ENCODE measurements at regions not wholly inside any gene's neighbourhood (a gene's known extent, or its start where the extent isn't known, plus 50 kb on each side); places are given as distances from the start of the nearest gene placed in this dataset.

- no peaks in the 10 kb centered on the region for H3K27me3 Mint-ChIP-seq
- no peak overlapping the region for H3K27ac Mint-ChIP-seq
- no peaks in the 10 kb centered on the region for H3K9me3 Mint-ChIP-seq
- H3K4me1 Mint-ChIP-seq, result no peaks in the 10 kb centered on the region
- H3K4me3 Mint-ChIP-seq, result no peak overlapping the region
- no peaks in the 10 kb centered on the region for H3K36me3 Mint-ChIP-seq
Measured at GRCh38 chr2:120969613-120970355, 234.1 kb downstream of the GLI2 start.

- Mint-ChIP-seq H3K4me3 (no peak overlapping the region), H3K4me1 (no peaks in the 10 kb centered on the region)
Measured at GRCh38 chr2:120971866-120972265, 236.2 kb downstream of the GLI2 start.

GRCh38 chr2:120972286-120972685 is 236.6 kb downstream of the GLI2 start:
- Mint-ChIP-seq H3K36me3 (no peaks in the 10 kb centered on the region), H3K9me3 (no peaks in the 10 kb centered on the region), H3K27ac (no peak overlapping the region), H3K27me3 (no peaks in the 10 kb centered on the region), H3K4me3 (no peak overlapping the region), H3K4me1 (no peaks in the 10 kb centered on the region)

More at GRCh38 chr2:120971866-120972265, 236.2 kb downstream of the GLI2 start:
- no peaks in the 10 kb centered on the region for H3K27me3 Mint-ChIP-seq
- no peaks in the 10 kb centered on the region for H3K9me3 Mint-ChIP-seq
- no peak overlapping the region for H3K27ac Mint-ChIP-seq
- H3K36me3 Mint-ChIP-seq, result no peaks in the 10 kb centered on the region

- no peak overlapping the region for H3K4me3 Mint-ChIP-seq
- H3K27ac Mint-ChIP-seq, result no peak overlapping the region
- no peaks in the 10 kb centered on the region for H3K27me3 Mint-ChIP-seq
- H3K4me1 Mint-ChIP-seq, result no peaks in the 10 kb centered on the region
- no peaks in the 10 kb centered on the region for H3K9me3 Mint-ChIP-seq
- no peaks in the 10 kb centered on the region for H3K36me3 Mint-ChIP-seq
Measured at GRCh38 chr2:120973196-120973595, 237.5 kb downstream of the GLI2 start.

GRCh38 chr2:120974950-120975349 is 239.3 kb downstream of the GLI2 start:
- Mint-ChIP-seq H3K27ac (no peak overlapping the region), H3K4me1 (no peaks in the 10 kb centered on the region), H3K9me3 (no peaks in the 10 kb centered on the region), H3K36me3 (no peaks in the 10 kb centered on the region), H3K4me3 (no peak overlapping the region), H3K27me3 (no peaks in the 10 kb centered on the region)

- Mint-ChIP-seq H3K4me3 (no peak overlapping the region), H3K36me3 (no peaks in the 10 kb centered on the region), H3K27ac (no peak overlapping the region), H3K27me3 (no peaks in the 10 kb centered on the region), H3K4me1 (no peaks in the 10 kb centered on the region), H3K9me3 (no peaks in the 10 kb centered on the region)
Measured at GRCh38 chr2:120976501-120977307, 241.0 kb downstream of the GLI2 start.

- H3K9me3 Mint-ChIP-seq, result no peaks in the 10 kb centered on the region
- H3K27me3 Mint-ChIP-seq, result no peaks in the 10 kb centered on the region
- no peaks in the 10 kb centered on the region for H3K4me1 Mint-ChIP-seq
- H3K4me3 Mint-ChIP-seq, result no peak overlapping the region
- H3K27ac Mint-ChIP-seq, result no peak overlapping the region
- H3K36me3 Mint-ChIP-seq, result no peaks in the 10 kb centered on the region
Measured at GRCh38 chr2:120977582-120978358, 242.1 kb downstream of the GLI2 start.

- H3K9me3 Mint-ChIP-seq, result no peaks in the 10 kb centered on the region
- no peaks in the 10 kb centered on the region for H3K4me1 Mint-ChIP-seq
- no peaks in the 10 kb centered on the region for H3K27me3 Mint-ChIP-seq
- no peak overlapping the region for H3K27ac Mint-ChIP-seq
- no peak overlapping the region for H3K4me3 Mint-ChIP-seq
- H3K36me3 Mint-ChIP-seq, result no peaks in the 10 kb centered on the region
Measured at GRCh38 chr2:120978359-120979050, 242.8 kb downstream of the GLI2 start.

- H3K9me3 Mint-ChIP-seq, result no peaks in the 10 kb centered on the region
- H3K4me3 Mint-ChIP-seq, result no peak overlapping the region
- no peaks in the 10 kb centered on the region for H3K27me3 Mint-ChIP-seq
- no peak overlapping the region for H3K27ac Mint-ChIP-seq
- no peaks in the 10 kb centered on the region for H3K4me1 Mint-ChIP-seq
- H3K36me3 Mint-ChIP-seq, result no peaks in the 10 kb centered on the region
Measured at GRCh38 chr2:120979398-120979797, 243.7 kb downstream of the GLI2 start.

- Mint-ChIP-seq H3K4me1 (no peaks in the 10 kb centered on the region), H3K9me3 (no peaks in the 10 kb centered on the region), H3K4me3 (no peak overlapping the region), H3K27me3 (no peaks in the 10 kb centered on the region), H3K27ac (no peak overlapping the region), H3K36me3 (no peaks in the 10 kb centered on the region)
Measured at GRCh38 chr2:120979921-120980320, 244.3 kb downstream of the GLI2 start.

GRCh38 chr2:120981443-120981842 is 245.8 kb downstream of the GLI2 start:
- no peaks in the 10 kb centered on the region for H3K9me3 Mint-ChIP-seq
- H3K36me3 Mint-ChIP-seq, result no peaks in the 10 kb centered on the region
- H3K4me1 Mint-ChIP-seq, result no peaks in the 10 kb centered on the region
- no peak overlapping the region for H3K27ac Mint-ChIP-seq
- no peak overlapping the region for H3K4me3 Mint-ChIP-seq
- no peaks in the 10 kb centered on the region for H3K27me3 Mint-ChIP-seq

- Mint-ChIP-seq H3K27ac (no peak overlapping the region), H3K9me3 (no peaks in the 10 kb centered on the region), H3K4me1 (no peaks in the 10 kb centered on the region), H3K4me3 (no peak overlapping the region), H3K36me3 (no peaks in the 10 kb centered on the region), H3K27me3 (no peaks in the 10 kb centered on the region)
Measured at GRCh38 chr2:120982598-120982997, 246.9 kb downstream of the GLI2 start.

- Mint-ChIP-seq H3K27ac (no peak overlapping the region), H3K36me3 (no peaks in the 10 kb centered on the region), H3K4me1 (no peaks in the 10 kb centered on the region), H3K27me3 (no peaks in the 10 kb centered on the region), H3K4me3 (no peak overlapping the region), H3K9me3 (no peaks in the 10 kb centered on the region)
Measured at GRCh38 chr2:120983344-120983743, 247.7 kb downstream of the GLI2 start.

GRCh38 chr2:120984046-120984445 is 248.4 kb downstream of the GLI2 start:
- H3K4me3 Mint-ChIP-seq, result no peak overlapping the region
- H3K36me3 Mint-ChIP-seq, result no peaks in the 10 kb centered on the region
- no peaks in the 10 kb centered on the region for H3K9me3 Mint-ChIP-seq
- H3K27ac Mint-ChIP-seq, result no peak overlapping the region
- no peaks in the 10 kb centered on the region for H3K4me1 Mint-ChIP-seq
- no peaks in the 10 kb centered on the region for H3K27me3 Mint-ChIP-seq

- H3K27ac Mint-ChIP-seq, result no peak overlapping the region
Measured at GRCh38 chr2:120984452-120985173, 248.9 kb downstream of the GLI2 start.

More at GRCh38 chr2:120984452-120985173, 248.9 kb downstream of the GLI2 start:
- Mint-ChIP-seq H3K4me3 (no peak overlapping the region), H3K27me3 (no peaks in the 10 kb centered on the region), H3K4me1 (no peaks in the 10 kb centered on the region), H3K36me3 (no peaks in the 10 kb centered on the region), H3K9me3 (no peaks in the 10 kb centered on the region)
